ENCODE measurements at regions not wholly inside any gene's neighbourhood (a gene's known extent, or its start where the extent isn't known, plus 50 kb on each side); places are given as distances from the start of the nearest gene placed in this dataset.

DNA sequence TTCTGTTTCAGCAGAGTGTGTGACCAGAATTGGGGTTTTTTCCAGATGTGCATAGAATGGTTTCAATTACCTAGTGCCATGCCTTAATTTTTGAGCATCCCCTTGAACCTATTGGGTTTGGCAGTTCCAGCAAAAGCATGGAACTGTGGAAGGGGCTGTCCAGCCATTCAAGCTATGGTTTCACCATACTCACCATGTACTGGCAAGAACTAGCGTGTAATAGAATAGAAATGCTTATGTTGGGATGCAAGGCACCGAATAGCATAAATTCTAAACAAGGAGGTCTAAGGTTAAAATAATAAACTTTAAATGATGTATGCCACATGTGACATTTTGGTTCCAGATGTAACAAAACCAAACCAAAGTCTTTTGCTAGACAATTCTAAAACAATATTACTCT is 91.4 kb downstream of the MTERF1 start:
- TF ChIP-seq EZH2phosphoT487 (IDR thresholded peaks at IDR 0.05; ENCODE audit: borderline replicate concordance, low read length), result no peak
- TF ChIP-seq, protein P1, sequence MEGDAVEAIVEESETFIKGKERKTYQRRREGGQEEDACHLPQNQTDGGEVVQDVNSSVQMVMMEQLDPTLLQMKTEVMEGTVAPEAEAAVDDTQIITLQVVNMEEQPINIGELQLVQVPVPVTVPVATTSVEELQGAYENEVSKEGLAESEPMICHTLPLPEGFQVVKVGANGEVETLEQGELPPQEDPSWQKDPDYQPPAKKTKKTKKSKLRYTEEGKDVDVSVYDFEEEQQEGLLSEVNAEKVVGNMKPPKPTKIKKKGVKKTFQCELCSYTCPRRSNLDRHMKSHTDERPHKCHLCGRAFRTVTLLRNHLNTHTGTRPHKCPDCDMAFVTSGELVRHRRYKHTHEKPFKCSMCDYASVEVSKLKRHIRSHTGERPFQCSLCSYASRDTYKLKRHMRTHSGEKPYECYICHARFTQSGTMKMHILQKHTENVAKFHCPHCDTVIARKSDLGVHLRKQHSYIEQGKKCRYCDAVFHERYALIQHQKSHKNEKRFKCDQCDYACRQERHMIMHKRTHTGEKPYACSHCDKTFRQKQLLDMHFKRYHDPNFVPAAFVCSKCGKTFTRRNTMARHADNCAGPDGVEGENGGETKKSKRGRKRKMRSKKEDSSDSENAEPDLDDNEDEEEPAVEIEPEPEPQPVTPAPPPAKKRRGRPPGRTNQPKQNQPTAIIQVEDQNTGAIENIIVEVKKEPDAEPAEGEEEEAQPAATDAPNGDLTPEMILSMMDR (conservative IDR thresholded peaks at IDR 0.05; ENCODE audit: low read depth, low read length), result no peak
- TF ChIP-seq EZH2 (IDR thresholded peaks at IDR 0.05; ENCODE audit: low read length, unreplicated experiment), result no peak
